Endodermal cell (in vitro differentiated cells): ENCODE measurements at regions not wholly inside any gene's neighbourhood (a gene's known extent, or its start where the extent isn't known, plus 50 kb on each side); places are given as distances from the start of the nearest gene placed in this dataset.

Experiments
- DNase-seq: peaks from one replicate; pipeline ENCODE4 v3.0.0-alpha.2; 2017
- H3K27ac ChIP-seq: 2 replicates; pipeline ENCODE4 v1.5.1; 2013; ENCODE audit warnings: mild to moderate bottlenecking, low read depth, low read length, moderate library complexity
- H3K27me3 ChIP-seq: 2 replicates; pipeline ENCODE4 v1.6.1; 2013; ENCODE audit warnings: mild to moderate bottlenecking, low read length, moderate library complexity; ENCODE audit not compliant: insufficient read depth, control insufficient read depth, poor library complexity, severe bottlenecking
- H3K36me3 ChIP-seq: 2 replicates; pipeline ENCODE4 v1.7.0; 2013; ENCODE audit warnings: mild to moderate bottlenecking, low read length, moderate library complexity; ENCODE audit not compliant: control insufficient read depth, insufficient read depth
- H3K4me1 ChIP-seq: one replicate; pipeline ENCODE4 v1.7.0; 2013; ENCODE audit warnings: low read length; ENCODE audit not compliant: control insufficient read depth, insufficient read depth
- H3K4me3 ChIP-seq: 2 replicates; pipeline ENCODE4 v1.5.1; 2013; ENCODE audit warnings: mild to moderate bottlenecking, low read length, moderate library complexity
- H3K9ac ChIP-seq: 2 replicates; pipeline ENCODE4 v1.6.1; 2013; ENCODE audit warnings: mild to moderate bottlenecking, low read length, moderate library complexity; ENCODE audit not compliant: poor library complexity, severe bottlenecking; ENCODE audit errors: extremely low read depth
- H3K9me3 ChIP-seq: 2 replicates; pipeline ENCODE4 v1.6.1; 2013; ENCODE audit warnings: mild to moderate bottlenecking, low read length, moderate library complexity; ENCODE audit not compliant: control insufficient read depth
- H3K27ac Mint-ChIP-seq: 2 replicates; pipeline ENCODE4 v1.8.0; 2020; ENCODE audit warnings: mixed read lengths
- H3K27me3 Mint-ChIP-seq: 2 replicates; pipeline ENCODE4 v1.8.0; 2021; ENCODE audit warnings: mild to moderate bottlenecking, mixed read lengths; ENCODE audit not compliant: insufficient read depth
- H3K36me3 Mint-ChIP-seq: 2 replicates; pipeline ENCODE4 v1.8.0; 2020; ENCODE audit warnings: low read depth, mixed read lengths
- H3K4me1 Mint-ChIP-seq: 2 replicates; pipeline ENCODE4 v1.8.0; 2020; ENCODE audit warnings: mixed read lengths
- H3K4me3 Mint-ChIP-seq: 2 replicates; pipeline ENCODE4 v1.8.0; 2020; ENCODE audit warnings: mild to moderate bottlenecking, moderate library complexity, mixed read lengths
- H3K9me3 Mint-ChIP-seq: 2 replicates; pipeline ENCODE4 v1.8.0; 2020; ENCODE audit warnings: mild to moderate bottlenecking, mixed read lengths
- CTCF ChIP-seq: fragments of 200-600 bp; sonication (generic); conservative IDR thresholded peaks from 2 replicates; pipeline ENCODE4 v1.5.0; 2021; ENCODE audit warnings: antibody characterized with exemption, mild to moderate bottlenecking
- WGBS, 2 experiments: methylation state at CpG; one replicate each; pipeline versions ENCODE4 v1.1.5 to v1.1.7; 2013; ENCODE audit warnings: missing lambda C conversion rate in 2 of 2, mixed read lengths in 1 of 2; ENCODE audit not compliant: insufficient coverage in 1 of 2, insufficient read length in 1 of 2; 5-methylcytosine and 5-hydroxymethylcytosine counted together

GRCh38 chrX:41019041-41019392, 66.2 kb upstream of the USP9X start:
- H3K4me3 Mint-ChIP-seq: no peak overlapping the region
- Histone ChIP-seq H3K36me3 (no peaks in the 10 kb centered on the region), H3K4me3 (no peak overlapping the region), H3K9ac (no peak overlapping the region), H3K4me1 (no peaks in the 10 kb centered on the region), H3K27ac (no peak overlapping the region), H3K27me3 (no peaks in the 10 kb centered on the region), H3K9me3 (no peaks in the 10 kb centered on the region)
- peak overlapping the region; percentile 16 for H3K27ac Mint-ChIP-seq
- H3K9me3 Mint-ChIP-seq: peaks cover 36% of the 10 kb centered on the region
- H3K4me1 Mint-ChIP-seq: no peaks in the 10 kb centered on the region
- H3K36me3 Mint-ChIP-seq: no peaks in the 10 kb centered on the region
- no peak for TF ChIP-seq CTCF
- H3K27me3 Mint-ChIP-seq: no peaks in the 10 kb centered on the region
- no peak for DNase-seq
- WGBS, 2 experiments: 0 to 72% methylated on average over 1 to 4 of the region's 5 CpGs

- H3K9ac ChIP-seq: no peak overlapping the region
- no peak overlapping the region for H3K27ac ChIP-seq
- Mint-ChIP-seq H3K27me3 (no peaks in the 10 kb centered on the region), H3K27ac (no peak overlapping the region), H3K4me3 (no peak overlapping the region), H3K36me3 (no peaks in the 10 kb centered on the region), H3K9me3 (peaks cover 25% of the 10 kb centered on the region), H3K4me1 (peaks cover 16% of the 10 kb centered on the region)
- DNase-seq: no peak
- no CpG with 5 or more reads among the region's 1 CpG for WGBS, 2 experiments
- H3K4me1 ChIP-seq: peaks cover 6% of the 10 kb centered on the region
- H3K9me3 ChIP-seq: no peaks in the 10 kb centered on the region
- H3K36me3 ChIP-seq: no peaks in the 10 kb centered on the region
- no peak overlapping the region for H3K4me3 ChIP-seq
- no peaks in the 10 kb centered on the region for H3K27me3 ChIP-seq
- TF ChIP-seq CTCF: no peak
Measured at GRCh38 chrX:41022566-41022965, 62.7 kb upstream of the USP9X start.

GRCh38 chrX:41023098-41023497, 62.1 kb upstream of the USP9X start:
- peaks cover 16% of the 10 kb centered on the region for H3K4me1 Mint-ChIP-seq
- DNase-seq: no peak
- no peak overlapping the region for H3K27ac Mint-ChIP-seq
- H3K4me3 Mint-ChIP-seq: no peak overlapping the region
- Histone ChIP-seq H3K9me3 (no peaks in the 10 kb centered on the region), H3K4me3 (no peak overlapping the region), H3K36me3 (no peaks in the 10 kb centered on the region), H3K27me3 (no peaks in the 10 kb centered on the region), H3K27ac (no peak overlapping the region), H3K4me1 (peaks cover 6% of the 10 kb centered on the region), H3K9ac (no peak overlapping the region)
- TF ChIP-seq CTCF: no peak
- H3K27me3 Mint-ChIP-seq: no peaks in the 10 kb centered on the region
- WGBS, 2 experiments: no CpG with 5 or more reads among the region's 3 CpGs
- peaks cover 23% of the 10 kb centered on the region for H3K9me3 Mint-ChIP-seq
- H3K36me3 Mint-ChIP-seq: no peaks in the 10 kb centered on the region
